Ishikawa (cell line): ENCODE measurements at regions not wholly inside any gene's neighbourhood (a gene's known extent, or its start where the extent isn't known, plus 50 kb on each side); places are given as distances from the start of the nearest gene placed in this dataset.

Source experiments
- CEBPB ChIP-seq: IDR thresholded peaks from 2 replicates; pipeline ENCODE4 v1.6.1; 2012
- CREB1 ChIP-seq: IDR thresholded peaks from 2 replicates; pipeline ENCODE4 v1.6.1; 2012; ENCODE audit warnings: low read depth
- EGR1 ChIP-seq: IDR thresholded peaks from 2 replicates; pipeline ENCODE4 v1.6.1; 2012
- EP300 ChIP-seq: IDR thresholded peaks from 2 replicates; pipeline ENCODE4 v1.6.1; 2012; ENCODE audit warnings: borderline replicate concordance
- FOXM1 ChIP-seq: IDR thresholded peaks from 2 replicates; pipeline ENCODE4 v1.6.1; 2012; ENCODE audit warnings: low read depth, borderline replicate concordance
- NFIC ChIP-seq: IDR thresholded peaks from 2 replicates; pipeline ENCODE4 v1.6.1; 2012
- RAD21 ChIP-seq: IDR thresholded peaks from 2 replicates; pipeline ENCODE4 v1.6.1; 2012; ENCODE audit warnings: low read depth
- TAF1 ChIP-seq: IDR thresholded peaks from 2 replicates; pipeline ENCODE4 v1.6.1; 2012; ENCODE audit warnings: low read depth, mild to moderate bottlenecking
- TCF12 ChIP-seq: IDR thresholded peaks from 2 replicates; pipeline ENCODE4 v1.6.1; 2012; ENCODE audit warnings: low read depth
- TEAD4 ChIP-seq: IDR thresholded peaks from 2 replicates; pipeline ENCODE4 v1.6.1; 2012
- YY1 ChIP-seq: IDR thresholded peaks from 2 replicates; pipeline ENCODE4 v1.6.1; 2012; ENCODE audit warnings: low read depth
- ZBTB7A ChIP-seq: IDR thresholded peaks from 2 replicates; pipeline ENCODE4 v1.6.1; 2012; ENCODE audit warnings: low read depth
- TF ChIP-seq, protein P1 (sequence below): IDR thresholded peaks from 2 replicates; pipeline ENCODE4 v1.6.1; 2012; ENCODE audit warnings: low read depth, mild to moderate bottlenecking
- TF ChIP-seq, protein P2 (sequence below): IDR thresholded peaks from 2 replicates; pipeline ENCODE4 v1.6.1; 2012
- TF ChIP-seq, protein P3 (sequence below): IDR thresholded peaks from 2 replicates; pipeline ENCODE4 v1.6.1; 2012

DNA sequence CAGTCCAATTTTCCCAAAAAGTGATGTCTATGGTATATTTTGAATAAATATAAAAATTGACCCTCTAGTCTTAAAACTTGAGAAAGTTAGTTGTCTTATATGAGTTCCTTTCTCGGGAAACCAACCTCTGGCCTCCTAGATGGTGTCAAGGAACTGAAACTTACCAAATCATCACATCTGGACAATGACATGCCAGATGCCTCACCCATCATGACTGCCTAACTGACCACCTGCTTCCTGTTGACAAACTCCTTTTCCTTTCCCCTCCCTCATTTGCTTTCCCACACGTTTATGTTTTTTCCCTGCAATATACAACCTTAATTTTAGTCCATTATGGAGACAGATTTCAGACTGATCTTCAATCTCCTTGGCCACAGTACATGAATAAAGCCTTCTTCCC, 731.0 kb downstream of the EPHA7 start:
- TF ChIP-seq EP300 (no peak), ZBTB7A (no peak), YY1 (no peak), TCF12 (no peak), CREB1 (no peak)
- TF ChIP-seq, protein P1, sequence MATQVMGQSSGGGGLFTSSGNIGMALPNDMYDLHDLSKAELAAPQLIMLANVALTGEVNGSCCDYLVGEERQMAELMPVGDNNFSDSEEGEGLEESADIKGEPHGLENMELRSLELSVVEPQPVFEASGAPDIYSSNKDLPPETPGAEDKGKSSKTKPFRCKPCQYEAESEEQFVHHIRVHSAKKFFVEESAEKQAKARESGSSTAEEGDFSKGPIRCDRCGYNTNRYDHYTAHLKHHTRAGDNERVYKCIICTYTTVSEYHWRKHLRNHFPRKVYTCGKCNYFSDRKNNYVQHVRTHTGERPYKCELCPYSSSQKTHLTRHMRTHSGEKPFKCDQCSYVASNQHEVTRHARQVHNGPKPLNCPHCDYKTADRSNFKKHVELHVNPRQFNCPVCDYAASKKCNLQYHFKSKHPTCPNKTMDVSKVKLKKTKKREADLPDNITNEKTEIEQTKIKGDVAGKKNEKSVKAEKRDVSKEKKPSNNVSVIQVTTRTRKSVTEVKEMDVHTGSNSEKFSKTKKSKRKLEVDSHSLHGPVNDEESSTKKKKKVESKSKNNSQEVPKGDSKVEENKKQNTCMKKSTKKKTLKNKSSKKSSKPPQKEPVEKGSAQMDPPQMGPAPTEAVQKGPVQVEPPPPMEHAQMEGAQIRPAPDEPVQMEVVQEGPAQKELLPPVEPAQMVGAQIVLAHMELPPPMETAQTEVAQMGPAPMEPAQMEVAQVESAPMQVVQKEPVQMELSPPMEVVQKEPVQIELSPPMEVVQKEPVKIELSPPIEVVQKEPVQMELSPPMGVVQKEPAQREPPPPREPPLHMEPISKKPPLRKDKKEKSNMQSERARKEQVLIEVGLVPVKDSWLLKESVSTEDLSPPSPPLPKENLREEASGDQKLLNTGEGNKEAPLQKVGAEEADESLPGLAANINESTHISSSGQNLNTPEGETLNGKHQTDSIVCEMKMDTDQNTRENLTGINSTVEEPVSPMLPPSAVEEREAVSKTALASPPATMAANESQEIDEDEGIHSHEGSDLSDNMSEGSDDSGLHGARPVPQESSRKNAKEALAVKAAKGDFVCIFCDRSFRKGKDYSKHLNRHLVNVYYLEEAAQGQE = no peak
- TF ChIP-seq, protein P2, sequence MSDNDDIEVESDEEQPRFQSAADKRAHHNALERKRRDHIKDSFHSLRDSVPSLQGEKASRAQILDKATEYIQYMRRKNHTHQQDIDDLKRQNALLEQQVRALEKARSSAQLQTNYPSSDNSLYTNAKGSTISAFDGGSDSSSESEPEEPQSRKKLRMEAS = no peak

DNA sequence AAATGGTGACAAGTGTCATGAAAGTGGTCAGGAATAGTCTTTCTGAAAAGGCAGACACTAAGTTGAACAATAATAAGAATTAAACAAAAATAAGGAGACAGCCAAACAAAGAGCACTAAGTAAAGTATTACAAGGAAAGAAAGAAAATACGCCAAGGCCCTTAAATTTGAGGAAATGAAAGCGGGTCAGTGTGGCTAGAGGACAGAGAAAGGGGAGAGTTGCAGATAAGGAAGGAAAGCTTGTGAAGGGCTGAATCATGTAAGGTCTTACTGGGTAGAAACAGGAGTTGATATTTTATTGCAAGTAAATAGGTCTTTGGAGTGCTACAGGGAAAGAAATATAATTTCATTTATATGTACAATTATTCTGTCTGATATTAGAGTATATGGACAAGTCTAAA, 732.1 kb downstream of the EPHA7 start:
- no peak for TF ChIP-seq ZBTB7A
- no peak for TF ChIP-seq EP300
- no peak for TF ChIP-seq CEBPB
- TF ChIP-seq, protein P1 = no peak
- no peak for TF ChIP-seq CREB1
- no peak for TF ChIP-seq RAD21
- TF ChIP-seq YY1 = no peak
- TF ChIP-seq TCF12 = no peak
- TF ChIP-seq, protein P3, sequence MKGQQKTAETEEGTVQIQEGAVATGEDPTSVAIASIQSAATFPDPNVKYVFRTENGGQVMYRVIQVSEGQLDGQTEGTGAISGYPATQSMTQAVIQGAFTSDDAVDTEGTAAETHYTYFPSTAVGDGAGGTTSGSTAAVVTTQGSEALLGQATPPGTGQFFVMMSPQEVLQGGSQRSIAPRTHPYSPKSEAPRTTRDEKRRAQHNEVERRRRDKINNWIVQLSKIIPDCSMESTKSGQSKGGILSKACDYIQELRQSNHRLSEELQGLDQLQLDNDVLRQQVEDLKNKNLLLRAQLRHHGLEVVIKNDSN = no peak
- TF ChIP-seq FOXM1 = no peak
- TF ChIP-seq TAF1 = no peak
- TF ChIP-seq, protein P2 = no peak
- TF ChIP-seq TEAD4 = no peak
- no peak for TF ChIP-seq EGR1

DNA sequence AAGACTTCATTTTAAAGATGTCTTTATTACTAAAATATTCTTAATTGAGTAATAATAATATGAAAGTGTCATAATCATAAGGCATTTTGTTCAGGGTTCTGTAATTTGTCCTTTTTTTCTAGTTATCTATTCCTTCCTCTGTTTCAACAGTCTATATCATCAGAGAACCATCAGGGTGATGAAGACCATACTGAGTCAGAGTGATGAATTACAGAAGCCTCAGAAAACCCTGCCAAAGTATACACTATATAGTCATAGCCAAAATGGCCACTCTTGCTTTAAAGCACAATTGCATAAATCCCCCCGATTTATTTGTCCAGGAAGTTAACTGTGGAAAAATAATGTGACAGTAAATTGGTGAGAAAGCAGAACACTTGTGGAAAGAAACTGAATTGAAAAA, 735.0 kb downstream of the EPHA7 start:
- TF ChIP-seq RAD21 (no peak), CEBPB (no peak), CREB1 (no peak), TCF12 (no peak), TAF1 (no peak), EP300 (no peak), EGR1 (no peak), FOXM1 (no peak), NFIC (no peak), YY1 (no peak)
- TF ChIP-seq, protein P1 = no peak

DNA sequence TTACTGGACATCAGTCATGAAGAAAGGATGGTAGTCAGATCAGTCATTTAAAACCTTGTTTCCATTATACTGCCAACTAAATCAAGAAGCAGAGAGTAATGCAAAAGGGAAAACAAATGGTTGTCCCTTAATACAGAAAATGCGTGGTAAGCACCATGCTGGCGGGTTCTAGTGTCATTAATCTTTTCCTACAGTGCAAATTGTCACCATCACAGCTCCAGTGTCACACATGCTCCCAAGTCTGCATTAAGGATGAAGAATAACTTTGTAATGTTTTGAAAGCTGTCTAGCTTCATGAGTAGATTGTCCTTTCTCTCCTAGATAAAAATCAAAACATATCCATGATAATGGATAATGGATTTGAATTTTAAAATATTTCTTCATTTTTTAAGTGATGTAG, 735.6 kb downstream of the EPHA7 start:
- TF ChIP-seq EGR1 = no peak
- TF ChIP-seq, protein P1 = no peak
- no peak for TF ChIP-seq FOXM1
- TF ChIP-seq, protein P2 = no peak
- TF ChIP-seq RAD21 = no peak
- TF ChIP-seq TCF12 = no peak
- TF ChIP-seq NFIC = no peak
- TF ChIP-seq EP300 = no peak
